SKM-1 (cell line): ENCODE measurements at regions not wholly inside any gene's neighbourhood (a gene's known extent, or its start where the extent isn't known, plus 50 kb on each side); places are given as distances from the start of the nearest gene placed in this dataset.
"Not testable (repeated sequence)": the region's sequence is repeated elsewhere in the genome, so short reads cannot be mapped to it uniquely, and the experiment has no call there.

Experiments used
- DNase-seq: peaks from one replicate; lab custom pipeline; 2025; ENCODE audit not compliant: unreplicated experiment; lab: John Stamatoyannopoulos, UW

GRCh38 chr5:100066020-100066419 is 469.2 kb upstream of the FAM174A start:
- DNase-seq, result not testable (repeated sequence)

GRCh38 chr5:100043475-100043874 is 491.7 kb upstream of the FAM174A start:
- DNase-seq, result no peak

GRCh38 chr5:100026606-100027005 is 508.6 kb upstream of the FAM174A start:
- DNase-seq, result no peak

GRCh38 chr5:100023536-100023935 is 511.6 kb upstream of the FAM174A start:
- DNase-seq, result no peak

GRCh38 chr5:100017520-100018262 is 517.5 kb upstream of the FAM174A start:
- DNase-seq, result no peak

GRCh38 chr5:100013305-100013704 is 521.9 kb upstream of the FAM174A start:
- not testable (repeated sequence) for DNase-seq

GRCh38 chr5:100011160-100011559 is 524.0 kb upstream of the FAM174A start:
- DNase-seq, result not testable (repeated sequence)

- no peak for DNase-seq
These were observed 530.2 kb upstream of the FAM174A start for GRCh38 chr5:100004969-100005368.

- no peak for DNase-seq
These were observed 536.9 kb upstream of the FAM174A start for GRCh38 chr5:99998319-99998718.

GRCh38 chr5:99995407-99995806 is 539.8 kb upstream of the FAM174A start:
- no peak for DNase-seq

- DNase-seq, result no peak
These were observed 561.4 kb upstream of the FAM174A start for GRCh38 chr5:99973779-99974178.

GRCh38 chr5:99955962-99956361 is 579.2 kb upstream of the FAM174A start:
- DNase-seq, result no peak

GRCh38 chr5:99955006-99955405 is 580.2 kb upstream of the FAM174A start:
- DNase-seq, result no peak

- DNase-seq, result no peak
These were observed 585.1 kb upstream of the FAM174A start for GRCh38 chr5:99949969-99950524.

- DNase-seq, result no peak
These were observed 585.8 kb upstream of the FAM174A start for GRCh38 chr5:99949361-99949760.

- no peak for DNase-seq
These were observed 586.3 kb upstream of the FAM174A start for GRCh38 chr5:99948850-99949249.

- DNase-seq, result no peak
These were observed 589.4 kb upstream of the FAM174A start for GRCh38 chr5:99945478-99946442.

GRCh38 chr5:99940540-99940939 is 594.6 kb upstream of the FAM174A start:
- DNase-seq, result no peak

- no peak for DNase-seq
These were observed 598.3 kb upstream of the FAM174A start for GRCh38 chr5:99936911-99937310.

GRCh38 chr5:99929806-99930135 is 605.4 kb upstream of the FAM174A start:
- no peak for DNase-seq

- no peak for DNase-seq
These were observed 605.9 kb upstream of the FAM174A start for GRCh38 chr5:99929067-99929805.
